ENCODE measurements at regions not wholly inside any gene's neighbourhood (a gene's known extent, or its start where the extent isn't known, plus 50 kb on each side); places are given as distances from the start of the nearest gene placed in this dataset.

- no peak for DNase-seq (ENCODE audit: low spot score)
Observed at GRCh38 chr7:46493196-46493595, 572.1 kb upstream of the IGFBP3 start.

DNA sequence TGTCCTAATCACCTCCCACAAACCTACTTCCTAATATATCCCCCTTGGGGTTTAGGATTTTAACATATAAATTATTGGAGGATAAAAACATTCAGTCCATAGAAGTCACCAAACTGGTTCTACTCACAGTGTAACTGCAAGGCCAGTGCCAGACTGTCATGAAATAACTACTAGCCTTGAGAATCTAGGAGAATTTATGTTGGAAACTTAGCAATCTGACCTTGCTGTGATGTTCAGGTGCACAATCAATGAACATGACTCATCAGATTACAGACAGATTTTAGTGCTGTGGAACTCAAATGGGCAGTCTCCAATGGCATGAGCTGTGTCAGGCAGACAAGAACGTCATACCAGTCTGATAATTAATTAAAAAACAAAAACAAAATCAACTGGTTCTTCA lies 571.4 kb upstream of the IGFBP3 start:
- no peak for DNase-seq (ENCODE audit: low spot score)

DNA sequence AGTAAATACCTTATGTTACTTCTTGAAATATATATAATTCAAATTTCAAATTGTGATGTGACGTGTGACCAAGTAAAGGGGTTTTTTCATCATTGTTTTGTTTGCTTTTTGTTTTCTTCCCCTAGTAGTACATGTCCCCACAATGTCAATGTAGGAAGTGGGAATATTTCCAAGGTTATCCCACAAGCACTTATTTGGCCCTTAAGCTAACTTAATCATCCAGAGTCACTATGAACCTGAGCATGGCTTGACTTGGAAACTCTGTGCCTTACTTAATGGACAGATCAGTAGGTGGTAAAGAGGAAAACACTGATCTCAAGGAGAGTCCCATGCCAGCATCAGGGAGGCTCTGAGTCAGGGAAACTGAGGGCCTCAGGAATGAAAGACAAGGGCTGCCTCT lies 569.3 kb upstream of the IGFBP3 start:
- no peak for DNase-seq (ENCODE audit: low spot score)

- no peak for DNase-seq (ENCODE audit: low spot score)
Observed at GRCh38 chr7:46489106-46489505, 568.0 kb upstream of the IGFBP3 start.

DNA sequence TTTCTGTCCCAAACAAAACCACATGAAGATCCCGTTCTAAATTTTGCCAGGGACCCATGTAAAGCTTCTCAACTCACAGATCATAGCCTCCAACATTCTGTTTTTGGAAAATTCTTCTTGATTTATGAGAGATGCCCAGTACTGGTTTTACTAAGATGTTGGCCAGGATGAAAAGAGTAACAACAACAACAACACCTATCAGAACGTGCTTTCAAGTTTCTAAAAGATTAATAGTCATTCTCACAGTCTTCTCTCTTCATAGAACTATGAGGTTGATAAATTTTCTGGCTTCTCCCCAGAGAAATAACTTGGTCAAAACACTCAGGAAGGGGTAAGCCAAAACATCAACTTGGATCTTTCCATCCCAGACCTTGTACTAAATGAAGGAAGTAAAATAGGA lies 567.5 kb upstream of the IGFBP3 start:
- no peak for DNase-seq (ENCODE audit: low spot score)

DNA sequence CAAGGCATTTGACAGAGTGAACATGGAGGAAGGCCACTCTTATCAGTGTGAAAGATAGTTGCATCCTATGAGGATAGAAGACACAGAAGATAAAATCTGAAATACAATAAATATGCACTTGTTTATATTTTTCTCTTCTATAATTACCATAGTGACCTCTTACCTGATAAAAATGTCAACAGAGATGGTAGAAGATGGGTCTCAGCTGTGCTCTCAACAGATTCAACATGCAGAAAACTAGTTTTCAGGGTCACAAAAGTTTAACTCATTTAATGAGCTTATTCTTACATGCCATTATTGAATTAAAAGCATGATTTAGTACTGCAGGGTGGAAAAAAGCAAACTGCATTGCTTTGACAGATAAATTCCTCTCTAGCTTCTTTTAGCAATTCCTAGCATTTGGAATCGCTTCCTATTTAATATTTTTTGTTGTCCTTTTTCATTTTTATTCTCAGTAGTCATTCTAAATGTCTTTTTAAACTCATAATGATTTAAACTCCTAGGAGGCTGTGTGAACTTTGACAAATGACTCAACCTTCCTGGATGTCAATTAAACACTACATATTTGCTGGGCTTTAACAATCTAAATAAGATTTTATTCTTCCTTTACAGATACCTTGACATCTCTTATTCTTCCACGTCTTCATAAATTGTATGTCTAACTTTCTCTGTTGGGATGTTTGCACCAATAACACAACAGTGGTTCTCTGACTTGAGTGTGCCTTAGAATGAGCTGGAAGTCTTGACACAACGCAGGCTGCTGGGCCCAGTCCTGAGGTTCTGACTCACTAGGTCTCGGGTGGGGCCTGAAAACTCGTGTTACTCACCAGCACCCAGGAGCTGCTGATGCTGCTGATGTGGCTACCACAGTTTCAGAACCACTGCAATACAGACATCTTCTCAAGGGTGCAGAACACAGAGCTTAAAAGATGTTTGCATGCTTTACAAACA lies 565.5 kb upstream of the IGFBP3 start:
- DNase-seq (ENCODE audit: low spot score) = peak; percentile 66

DNA sequence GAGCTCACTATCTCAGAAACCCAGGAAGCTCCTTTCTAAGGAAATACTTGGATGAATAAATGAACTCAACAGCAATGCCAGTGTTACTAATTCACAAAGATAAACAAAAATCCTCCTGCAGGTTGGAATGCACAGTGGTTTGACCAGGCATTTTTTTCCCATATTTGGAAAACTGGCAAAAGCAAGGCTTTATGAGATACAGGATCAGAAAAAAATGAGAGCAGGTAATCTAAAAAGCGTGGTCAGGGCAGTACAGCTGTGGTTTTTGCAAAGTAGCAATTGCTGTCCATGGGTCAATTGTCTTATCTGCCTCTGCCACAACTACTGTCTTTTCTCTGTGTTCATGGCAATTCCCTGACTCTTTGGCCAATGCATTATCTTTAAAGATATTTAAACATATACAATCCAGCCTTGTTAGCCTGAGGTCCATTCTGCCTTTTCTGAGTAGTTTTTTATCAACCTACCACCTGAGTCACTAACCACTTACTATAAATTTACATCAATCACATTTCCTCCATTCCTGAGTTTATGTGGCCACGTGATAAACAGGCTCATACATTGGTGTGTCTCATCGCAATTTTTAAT lies 564.5 kb upstream of the IGFBP3 start:
- peak; percentile 22 for DNase-seq (ENCODE audit: low spot score)

DNA sequence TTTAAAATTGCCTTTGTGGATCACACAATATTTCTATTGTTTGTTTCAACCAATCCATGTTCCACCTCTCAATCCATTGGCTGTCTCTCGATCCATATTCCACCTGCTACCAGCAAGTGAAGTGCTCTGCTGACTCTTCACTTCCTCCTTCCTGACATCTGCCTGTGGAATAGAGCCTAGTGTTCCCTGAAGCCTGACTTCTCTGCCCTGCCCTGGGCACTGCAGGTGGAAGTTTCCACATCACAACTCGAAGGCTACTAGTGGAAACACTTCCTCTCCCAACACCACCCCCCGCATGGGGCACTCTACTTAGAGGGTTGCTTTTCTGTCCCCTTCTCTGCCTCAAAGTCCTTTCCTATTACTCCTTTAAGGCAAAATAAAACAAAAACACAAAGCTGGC lies 563.8 kb upstream of the IGFBP3 start:
- no peak for DNase-seq (ENCODE audit: low spot score)

DNA sequence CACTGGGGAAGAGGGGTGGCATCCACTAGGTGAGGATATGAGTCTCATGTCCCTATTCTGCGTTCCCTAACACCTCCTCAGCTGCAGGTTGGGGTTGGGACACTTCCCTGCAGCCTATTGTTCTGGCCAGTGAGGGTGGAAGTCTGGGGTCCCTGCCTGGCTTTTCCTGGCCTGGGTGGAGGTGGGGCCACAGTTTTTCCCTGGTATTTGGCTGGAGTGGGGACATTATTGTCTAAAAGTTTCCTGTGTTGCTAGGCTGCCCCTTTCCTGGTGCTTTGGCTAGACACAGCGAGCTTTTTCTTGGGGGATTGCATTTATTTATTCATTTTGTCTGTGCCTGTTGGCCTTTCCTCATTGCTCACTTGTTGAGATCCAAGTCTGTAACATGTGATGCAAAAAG lies 559.5 kb upstream of the IGFBP3 start:
- no peak for DNase-seq (ENCODE audit: low spot score)

- DNase-seq (ENCODE audit: low spot score) = no peak
Observed at GRCh38 chr7:46479680-46480079, 558.6 kb upstream of the IGFBP3 start.

- DNase-seq (ENCODE audit: low spot score) = peak; percentile 22
Observed at GRCh38 chr7:46478046-46478445, 557.0 kb upstream of the IGFBP3 start.

DNA sequence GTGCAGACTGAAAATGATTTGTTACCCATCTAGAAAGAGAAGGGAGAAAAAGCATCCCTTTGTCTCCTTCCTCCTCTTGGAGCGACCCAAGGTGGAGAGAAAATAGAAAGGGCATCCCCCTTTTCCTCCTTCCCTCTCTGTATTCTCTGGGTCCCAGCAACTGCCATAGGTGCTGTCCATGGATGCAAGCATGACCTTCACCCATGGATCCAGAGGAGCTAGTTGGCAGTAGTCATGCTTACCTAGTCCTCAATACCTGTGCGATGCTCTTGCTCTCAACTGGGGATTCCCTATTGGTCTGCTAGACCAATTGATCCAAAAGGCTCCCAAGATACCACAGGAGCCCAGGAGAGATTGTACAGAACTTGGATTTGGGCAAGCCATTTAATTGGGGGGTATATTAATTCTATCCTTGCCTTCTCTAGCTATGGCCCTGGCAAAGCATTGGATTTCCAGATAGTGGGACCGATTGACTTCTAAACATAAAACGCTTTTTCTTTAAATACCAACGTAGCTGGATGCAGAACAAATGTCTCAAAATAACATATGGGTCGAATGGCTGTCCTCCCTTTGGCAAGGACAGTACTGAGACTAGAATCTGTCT lies 547.8 kb upstream of the IGFBP3 start:
- DNase-seq (ENCODE audit: low spot score) = no peak

GRCh38 chr7:46463170-46463569 lies 542.1 kb upstream of the IGFBP3 start:
- no peak for DNase-seq (ENCODE audit: low spot score)

- DNase-seq (ENCODE audit: low spot score) = no peak
Observed at GRCh38 chr7:46461334-46461777, 540.3 kb upstream of the IGFBP3 start.

DNA sequence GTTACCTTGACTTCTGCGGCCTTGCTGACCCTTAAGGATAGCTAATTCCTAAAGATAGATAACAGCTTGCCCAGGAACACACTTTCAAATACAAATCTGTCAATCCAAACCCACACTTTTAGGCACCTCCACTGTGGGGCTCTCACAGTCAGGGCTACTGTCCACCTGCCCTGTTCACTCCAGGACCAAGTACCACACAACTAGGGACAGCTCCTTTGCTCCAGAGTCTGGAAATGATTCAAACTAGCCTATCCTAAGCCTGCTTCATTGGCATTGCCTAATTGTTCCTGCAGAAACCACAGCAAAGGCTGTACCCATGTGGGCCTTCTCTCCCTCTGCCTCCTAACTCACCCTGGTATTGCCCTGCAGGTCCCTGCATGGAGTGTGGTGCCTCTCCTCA lies 538.9 kb upstream of the IGFBP3 start:
- no peak for DNase-seq (ENCODE audit: low spot score)

DNA sequence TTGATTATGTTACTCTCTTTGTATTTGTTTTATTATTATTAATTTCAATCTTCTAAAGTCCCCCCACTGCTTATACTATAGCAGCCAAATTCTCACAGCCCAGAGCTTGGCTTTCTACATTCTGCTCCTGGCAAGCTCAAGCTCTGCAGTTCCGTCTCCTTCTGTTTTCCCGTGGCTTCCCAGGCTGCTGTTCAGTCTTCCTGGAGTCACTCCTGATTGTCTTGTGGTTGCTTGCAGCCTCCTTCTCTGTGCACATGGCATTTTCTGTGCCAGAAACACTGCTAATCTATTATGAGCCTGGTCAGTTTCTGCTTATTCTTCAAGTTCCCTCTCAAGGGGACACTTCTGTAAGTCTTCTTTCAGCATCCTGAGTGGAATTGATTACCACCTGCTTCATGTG lies 533.7 kb upstream of the IGFBP3 start:
- DNase-seq (ENCODE audit: low spot score) = no peak

DNA sequence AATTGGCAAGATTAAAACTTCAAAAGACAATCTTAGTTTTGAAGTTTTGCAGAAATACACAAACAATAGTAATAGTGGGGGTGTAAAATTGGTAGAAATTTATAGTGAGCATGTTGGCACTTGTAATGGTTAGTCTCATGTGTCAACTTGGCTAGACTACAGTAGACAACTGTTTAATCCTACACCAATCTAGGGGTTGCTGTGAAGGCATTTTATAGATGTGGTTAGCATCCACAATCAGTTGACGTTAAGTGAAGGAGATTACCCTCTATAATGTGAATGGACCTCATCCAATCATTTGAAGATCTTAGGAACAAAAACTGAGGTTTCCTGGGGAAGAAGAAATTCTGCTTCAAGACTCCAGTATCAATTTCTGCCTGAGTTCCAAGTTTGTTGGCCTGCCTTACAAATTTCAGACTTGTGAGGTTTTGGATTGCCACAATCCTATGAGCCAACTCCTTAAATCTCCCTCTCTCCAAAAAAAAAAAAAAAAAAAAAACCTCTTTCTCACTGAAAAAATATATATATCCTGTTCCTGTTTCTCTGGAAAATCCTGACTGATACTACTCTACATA lies 531.6 kb upstream of the IGFBP3 start:
- DNase-seq (ENCODE audit: low spot score) = no peak

- no peak for DNase-seq (ENCODE audit: low spot score)
Observed at GRCh38 chr7:46451846-46452245, 530.8 kb upstream of the IGFBP3 start.

- DNase-seq (ENCODE audit: low spot score) = no peak
Observed at GRCh38 chr7:46450886-46451285, 529.8 kb upstream of the IGFBP3 start.

GRCh38 chr7:46450425-46450824 lies 529.4 kb upstream of the IGFBP3 start:
- DNase-seq (ENCODE audit: low spot score) = no peak

DNA sequence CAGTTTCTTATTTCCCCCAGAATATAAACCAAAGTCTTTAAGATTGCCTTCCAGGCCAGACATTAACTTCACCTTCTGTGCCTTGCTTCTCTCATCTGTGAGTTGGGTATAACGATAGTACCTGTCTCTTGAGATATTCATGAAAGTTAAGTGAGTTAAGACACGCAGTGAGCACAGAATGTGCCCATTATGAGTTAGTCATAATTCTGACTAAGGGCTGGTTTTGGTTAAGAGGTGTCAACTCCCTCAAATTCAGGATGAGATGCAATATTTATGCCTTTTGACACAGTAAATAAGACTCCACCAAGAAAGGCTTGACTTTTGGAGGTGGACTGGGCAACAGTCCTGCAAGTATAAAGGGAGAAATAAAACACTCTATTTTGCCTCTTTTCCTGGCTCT lies 528.7 kb upstream of the IGFBP3 start:
- DNase-seq (ENCODE audit: low spot score) = no peak

DNA sequence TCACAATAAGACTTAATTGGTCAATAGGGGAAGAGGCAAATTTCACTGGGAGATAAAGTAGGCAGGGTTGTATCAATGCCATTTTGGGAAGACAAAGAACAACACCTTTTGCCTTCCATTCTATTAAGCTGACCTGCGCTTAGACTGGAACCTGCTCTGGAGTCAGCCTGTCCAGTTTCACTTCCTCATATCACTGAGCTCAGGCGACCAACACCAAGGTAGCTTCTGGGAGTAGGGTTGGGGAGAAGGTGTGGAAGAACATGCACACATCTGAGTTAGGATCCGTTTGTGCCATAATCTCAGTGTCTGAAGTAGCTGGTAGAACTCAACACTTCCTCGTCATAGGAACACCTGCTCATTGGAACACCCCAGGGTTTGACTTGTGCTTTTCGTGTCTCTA lies 527.4 kb upstream of the IGFBP3 start:
- DNase-seq (ENCODE audit: low spot score) = no peak

DNA sequence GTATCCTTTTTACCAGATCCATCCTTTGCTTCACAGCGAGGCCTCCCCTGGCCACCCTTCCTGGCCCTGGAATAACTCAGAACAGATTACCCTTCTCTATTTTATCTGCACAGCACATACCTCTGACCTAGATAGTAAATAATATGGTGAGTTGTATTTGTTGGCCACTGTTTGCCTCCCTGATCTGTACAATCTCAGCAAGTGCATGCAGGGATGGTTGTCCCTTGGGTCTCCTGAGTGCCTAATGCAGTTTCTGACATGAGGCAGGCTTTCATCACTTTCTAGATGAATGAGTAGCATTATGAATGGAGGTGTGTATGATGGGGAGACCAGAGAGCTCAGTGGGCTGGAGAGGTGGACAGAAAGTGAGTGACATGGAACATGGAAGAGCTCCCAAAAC lies 525.1 kb upstream of the IGFBP3 start:
- no peak for DNase-seq (ENCODE audit: low spot score)

Data from AG08396 (cell line).